GM23338 (cell line): ENCODE measurements at regions not wholly inside any gene's neighbourhood (a gene's known extent, or its start where the extent isn't known, plus 50 kb on each side); places are given as distances from the start of the nearest gene placed in this dataset.

Source experiments
- ATAC-seq: fragments of 200-7000 bp; cut with Tn5 transposase; 3 replicates; pipeline ENCODE4 v1.9.1; 2020
- DNase-seq: peaks from one replicate; pipeline ENCODE4 v3.0.0-alpha.2; 2015; ENCODE audit warnings: low spot score
- H2AFZ ChIP-seq: fragments of 200-600 bp; sonication (generic); 2 replicates; pipeline ENCODE4 v1.8.0; 2016; ENCODE audit warnings: antibody characterized with exemption, mild to moderate bottlenecking, moderate library complexity
- H3F3A ChIP-seq: fragments of 200-600 bp; sonication (generic); replicated peaks from 2 replicates; pipeline ENCODE4 v1.8.0; 2017; ENCODE audit warnings: antibody characterized with exemption, mixed run types, low read depth
- H3K27ac ChIP-seq: fragments of 200-600 bp; sonication (generic); 2 replicates; pipeline ENCODE4 v1.6.1; 2016; ENCODE audit warnings: low read depth
- H3K27me3 ChIP-seq: fragments of 200-600 bp; sonication (generic); 2 replicates; pipeline ENCODE4 v1.8.0; 2016; ENCODE audit warnings: mild to moderate bottlenecking, mixed run types, moderate library complexity; ENCODE audit not compliant: insufficient read depth
- H3K36me3 ChIP-seq: fragments of 200-600 bp; sonication (generic); 2 replicates; pipeline ENCODE4 v1.8.0; 2016; ENCODE audit warnings: mild to moderate bottlenecking; ENCODE audit not compliant: insufficient read depth
- H3K4me1 ChIP-seq: fragments of 200-600 bp; sonication (generic); 2 replicates; pipeline ENCODE4 v1.8.0; 2016; ENCODE audit warnings: mild to moderate bottlenecking, moderate library complexity; ENCODE audit not compliant: insufficient read depth
- H3K4me2 ChIP-seq: fragments of 200-600 bp; sonication (generic); 2 replicates; pipeline ENCODE4 v1.7.1; 2017; ENCODE audit warnings: mixed run types
- H3K4me3 ChIP-seq: fragments of 200-600 bp; sonication (generic); 2 replicates; pipeline ENCODE4 v1.6.1; 2016; ENCODE audit warnings: mixed run types
- H3K79me2 ChIP-seq: fragments of 200-600 bp; sonication (generic); replicated peaks from 2 replicates; pipeline ENCODE4 v1.8.0; 2017; ENCODE audit warnings: mild to moderate bottlenecking; ENCODE audit not compliant: insufficient read depth
- H3K9me2 ChIP-seq: fragments of 200-600 bp; sonication (generic); 2 replicates; pipeline ENCODE4 v1.8.0; 2017; ENCODE audit not compliant: insufficient read depth
- H4K20me1 ChIP-seq: fragments of 200-600 bp; sonication (generic); replicated peaks from 2 replicates; pipeline ENCODE4 v1.8.0; 2017; ENCODE audit warnings: mild to moderate bottlenecking; ENCODE audit not compliant: insufficient read depth
- H3K27ac Mint-ChIP-seq: 2 replicates; pipeline ENCODE4 v1.8.0; 2020; ENCODE audit warnings: inconsistent platforms, mild to moderate bottlenecking, moderate library complexity, mixed read lengths
- H3K27me3 Mint-ChIP-seq: 3 replicates; pipeline ENCODE4 v1.8.0; 2022; ENCODE audit warnings: low read depth, mild to moderate bottlenecking, moderate library complexity, mixed read lengths, inconsistent platforms; ENCODE audit not compliant: insufficient read depth, poor library complexity
- H3K36me3 Mint-ChIP-seq: 3 replicates; pipeline ENCODE4 v1.8.0; 2021; ENCODE audit warnings: low read depth, mild to moderate bottlenecking, inconsistent platforms, moderate library complexity, mixed read lengths
- H3K4me1 Mint-ChIP-seq: 3 replicates; pipeline ENCODE4 v1.8.0; 2020; ENCODE audit warnings: mild to moderate bottlenecking, inconsistent platforms, mixed read lengths
- H3K4me3 Mint-ChIP-seq: 3 replicates; pipeline ENCODE4 v1.8.0; 2021; ENCODE audit warnings: moderate library complexity, mild to moderate bottlenecking, inconsistent platforms, mixed read lengths
- H3K9me3 Mint-ChIP-seq: 3 replicates; pipeline ENCODE4 v1.8.0; 2020; ENCODE audit warnings: moderate library complexity, mild to moderate bottlenecking, inconsistent platforms, mixed read lengths
- CREB1 ChIP-seq: fragments of 250-450 bp; sonication (Bioruptor Pico); IDR thresholded peaks from 2 replicates; pipeline ENCODE4 v1.5.0; 2020; ENCODE audit warnings: low read depth, mild to moderate bottlenecking, moderate library complexity
- CTCF ChIP-seq, 2 experiments: fragments of 200-600 bp in 1 of 2; sonication (generic) in 1 of 2; conservative IDR thresholded peaks; 2 replicates each; pipeline versions ENCODE4 v1.5.1 to v1.6.1; 2016 to 2017; ENCODE audit warnings: antibody characterized with exemption in 2 of 2, low read depth in 2 of 2, mild to moderate bottlenecking in 2 of 2, moderate library complexity in 1 of 2
- ETS1 ChIP-seq: IDR thresholded peaks from 2 replicates; pipeline ENCODE4 v1.6.1; 2016; ENCODE audit warnings: antibody characterized with exemption
- EZH2 ChIP-seq: fragments of 200-600 bp; sonication (generic); IDR thresholded peaks from one replicate; pipeline ENCODE4 v1.8.0; 2017; ENCODE audit warnings: antibody characterized with exemption, mild to moderate bottlenecking, low read depth; ENCODE audit not compliant: unreplicated experiment
- EZH2phosphoT487 ChIP-seq: fragments of 200-600 bp; sonication (generic); IDR thresholded peaks from one replicate; pipeline ENCODE4 v1.8.1; 2018; ENCODE audit warnings: antibody characterized with exemption; ENCODE audit not compliant: unreplicated experiment
- JUNB ChIP-seq: IDR thresholded peaks from one replicate; pipeline ENCODE4 v1.6.1; 2016; ENCODE audit warnings: antibody characterized with exemption; ENCODE audit not compliant: unreplicated experiment
- NANOG ChIP-seq: IDR thresholded peaks from 2 replicates; pipeline ENCODE4 v1.6.1; 2016; ENCODE audit warnings: antibody characterized with exemption, borderline replicate concordance
- POLR2AphosphoS5 ChIP-seq: IDR thresholded peaks from 2 replicates; pipeline ENCODE4 v1.6.1; 2016; ENCODE audit warnings: antibody characterized with exemption, low read depth
- REST ChIP-seq: IDR thresholded peaks from one replicate; pipeline ENCODE4 v1.6.1; 2018; ENCODE audit warnings: antibody characterized with exemption; ENCODE audit not compliant: unreplicated experiment
- STAT1 ChIP-seq: IDR thresholded peaks from one replicate; pipeline ENCODE4 v1.6.1; 2016; ENCODE audit warnings: antibody characterized with exemption; ENCODE audit not compliant: unreplicated experiment
- ZNF114 ChIP-seq: fragments of 250-450 bp; sonication (Bioruptor Pico); IDR thresholded peaks from 2 replicates; pipeline ENCODE4 v1.5.0; 2020; ENCODE audit warnings: mild to moderate bottlenecking, moderate library complexity
- ZNF331 ChIP-seq: fragments of 250-450 bp; sonication (Bioruptor Pico); IDR thresholded peaks from 2 replicates; pipeline ENCODE4 v1.5.0; 2020; ENCODE audit warnings: low read depth, mild to moderate bottlenecking, moderate library complexity
- ZNF462 ChIP-seq: fragments of 250-450 bp; sonication (Bioruptor Pico); IDR thresholded peaks from 2 replicates; pipeline ENCODE4 v1.5.0; 2020; ENCODE audit warnings: mild to moderate bottlenecking, moderate library complexity

GRCh38 chr3:7927864-7928263, 573.8 kb upstream of the LMCD1 start:
- ATAC-seq (no peak), DNase-seq (no peak)
- no peaks in the 10 kb centered on the region; the same call in 2 of the 3 replicates for H3K9me3 Mint-ChIP-seq
- H4K20me1 ChIP-seq = no peaks in the 10 kb centered on the region
- H3K4me3 ChIP-seq = no peak overlapping the region
- H3K27ac Mint-ChIP-seq = no peak overlapping the region
- H3K4me2 ChIP-seq = no peak overlapping the region
- peaks cover 14% of the 10 kb centered on the region; the same call in 1 of the 2 replicates for H3K9me2 ChIP-seq
- H3K79me2 ChIP-seq = no peaks in the 10 kb centered on the region
- no peak overlapping the region for H2AFZ ChIP-seq
- H3K4me1 ChIP-seq = peaks cover 6% of the 10 kb centered on the region; the same call in 1 of the 2 replicates
- no peaks in the 10 kb centered on the region for H3K36me3 ChIP-seq
- no peaks in the 10 kb centered on the region for H3K36me3 Mint-ChIP-seq
- H3K4me3 Mint-ChIP-seq = no peak overlapping the region
- no peaks in the 10 kb centered on the region for H3K27me3 ChIP-seq
- no peak for TF ChIP-seq REST
- TF ChIP-seq ZNF114 (CRISPR knock-in tag) = no peak
- no peak for TF ChIP-seq ZNF462 (CRISPR knock-in tag)
- no peak for TF ChIP-seq EZH2phosphoT487
- no peak for TF ChIP-seq NANOG
- TF ChIP-seq CTCF (conservative IDR thresholded peaks at IDR 0.05; ENCODE audit: low read depth in 2 of 2) = no peak
- TF ChIP-seq JUNB = no peak
- no peak for TF ChIP-seq CREB1 (CRISPR knock-in tag)
- no peak for TF ChIP-seq EZH2
- no peak for TF ChIP-seq ZNF331 (CRISPR knock-in tag)
- no peak for TF ChIP-seq POLR2AphosphoS5
- TF ChIP-seq STAT1 = no peak
- no peak for TF ChIP-seq ETS1
- peaks cover 6% of the 10 kb centered on the region for H3K4me1 Mint-ChIP-seq
- no peaks in the 10 kb centered on the region for H3K27me3 Mint-ChIP-seq
- no peaks in the 10 kb centered on the region for H3F3A ChIP-seq
- no peak overlapping the region for H3K27ac ChIP-seq
